EL (cell line): ENCODE measurements at regions not wholly inside any gene's neighbourhood (a gene's known extent, or its start where the extent isn't known, plus 50 kb on each side); places are given as distances from the start of the nearest gene placed in this dataset.
"Not testable (repeated sequence)": the region's sequence is repeated elsewhere in the genome, so short reads cannot be mapped to it uniquely, and the experiment has no call there.

Source experiments
- DNase-seq: peaks from one replicate; pipeline ENCODE4 v3.0.0-alpha.2; 2016

DNA sequence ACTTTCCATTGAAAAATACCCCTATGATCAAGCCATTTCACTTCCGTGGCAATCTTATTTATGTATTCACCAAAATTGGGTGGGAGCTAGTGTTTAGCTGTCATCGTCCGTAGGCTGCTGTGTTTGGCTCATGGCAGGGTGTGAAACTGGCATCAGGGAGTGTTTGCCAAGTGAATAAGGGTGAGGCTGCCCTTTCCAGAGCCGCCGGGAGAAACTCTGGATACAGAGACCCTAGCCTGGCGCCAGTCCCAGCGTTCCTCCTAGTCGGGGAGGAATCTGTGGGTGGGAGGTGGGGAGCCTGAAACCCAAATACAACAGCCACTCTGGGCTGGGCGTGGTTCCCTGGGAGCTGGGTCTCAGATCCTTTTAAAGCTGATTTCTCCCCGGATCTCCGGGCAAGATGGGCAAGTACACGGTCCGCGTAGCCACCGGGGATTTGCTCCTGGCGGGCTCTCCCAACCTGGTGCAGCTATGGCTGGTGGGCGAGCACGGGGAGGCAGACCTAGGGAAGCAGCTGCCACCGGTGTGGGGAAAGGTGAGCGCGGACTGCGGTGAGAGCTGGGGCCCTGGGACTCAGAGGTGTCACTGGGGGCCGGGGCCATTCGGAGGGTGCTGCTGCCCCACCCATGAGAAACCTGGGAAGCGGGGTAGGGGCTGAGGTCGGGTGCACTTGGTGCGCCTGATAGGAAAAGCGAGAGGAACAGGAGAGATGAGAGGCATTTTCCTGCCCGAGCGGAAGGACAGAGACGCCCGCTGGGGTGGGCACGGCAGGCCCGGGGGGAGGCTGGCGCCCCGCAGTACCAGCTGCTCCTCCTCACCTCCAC lies 62.1 kb upstream of the TEKT1 start:
- DNase-seq = no peak

DNA sequence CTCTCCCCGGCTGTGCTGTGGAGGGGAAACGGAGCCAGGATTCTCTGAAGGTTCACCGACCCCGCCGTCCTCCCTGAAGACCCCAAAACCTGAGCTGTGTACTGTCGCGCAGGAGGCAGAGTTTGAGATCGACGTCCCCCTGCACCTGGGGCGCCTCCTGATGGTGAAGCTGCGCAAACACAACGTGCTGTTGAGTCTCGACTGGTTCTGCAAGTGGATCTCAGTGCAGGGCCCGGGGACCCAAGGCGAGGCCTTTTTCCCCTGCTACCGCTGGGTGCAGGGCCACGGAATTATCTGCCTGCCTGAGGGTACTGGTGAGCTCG lies 62.6 kb upstream of the TEKT1 start:
- no peak for DNase-seq

DNA sequence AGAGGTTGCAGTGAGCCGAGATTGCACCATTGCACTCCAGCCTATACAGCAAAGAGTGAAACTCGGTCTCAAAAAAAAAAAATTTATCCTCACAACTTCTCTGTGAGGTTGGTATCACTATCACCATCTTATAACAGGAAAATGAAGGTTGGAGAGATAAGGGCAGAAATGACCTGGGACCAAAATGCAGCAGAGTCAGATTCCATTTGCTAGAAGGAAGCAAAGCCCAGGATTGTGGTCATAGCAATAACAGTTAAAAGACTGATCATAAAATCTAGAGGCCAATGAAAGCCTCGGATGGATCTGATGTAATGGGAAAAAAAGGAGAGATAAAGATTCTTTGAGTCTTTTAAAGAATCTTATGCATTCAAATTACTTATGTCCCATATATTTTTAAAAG lies 69.6 kb upstream of the TEKT1 start:
- no peak for DNase-seq

DNA sequence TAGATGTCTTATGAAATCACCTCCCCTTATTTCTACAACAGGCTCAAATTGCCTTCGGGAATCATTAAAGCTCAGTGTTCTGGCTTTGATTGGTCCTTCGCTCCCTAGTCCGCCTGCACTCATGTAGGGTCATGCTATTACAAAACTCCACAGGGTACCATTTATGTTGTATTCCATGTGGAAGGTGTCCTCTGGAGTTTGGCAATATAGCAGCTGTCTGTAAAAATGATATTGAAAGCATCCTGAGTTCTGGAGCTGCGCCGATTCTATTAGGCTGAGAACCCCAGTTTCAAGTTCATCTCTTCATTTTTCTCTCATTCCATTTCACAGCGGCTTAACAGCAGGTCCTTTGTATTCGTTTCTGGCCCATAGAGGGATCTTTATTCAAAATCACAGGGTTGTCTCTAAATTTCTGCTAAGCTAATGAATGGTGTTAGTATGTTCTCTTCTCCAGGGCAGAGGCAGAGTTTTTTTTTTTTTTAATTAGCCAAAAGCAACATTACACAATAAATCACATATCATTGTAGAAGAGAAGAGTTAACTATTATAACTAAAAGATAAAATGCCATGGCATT lies 71.9 kb upstream of the TEKT1 start:
- no peak for DNase-seq

DNA sequence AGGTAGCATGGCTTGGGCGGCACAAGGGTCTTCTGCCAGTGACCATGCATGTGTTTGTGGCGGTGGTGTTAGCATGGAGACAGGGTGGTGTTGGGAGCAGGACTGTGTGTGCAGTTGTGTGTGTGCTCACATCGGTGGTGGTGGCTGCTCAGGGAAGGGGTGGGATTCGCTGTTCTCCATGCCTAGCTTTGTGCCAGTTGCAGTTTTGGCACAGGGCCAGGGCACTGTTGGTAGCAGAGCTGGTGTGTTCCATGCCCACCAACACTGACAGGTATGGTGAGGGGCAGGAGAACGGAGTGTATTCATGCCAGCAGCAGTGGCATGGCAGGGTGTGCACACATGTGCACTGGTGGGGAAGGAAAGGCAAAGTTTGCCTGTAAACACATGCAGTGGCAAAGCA lies 77.3 kb upstream of the TEKT1 start:
- no peak for DNase-seq

DNA sequence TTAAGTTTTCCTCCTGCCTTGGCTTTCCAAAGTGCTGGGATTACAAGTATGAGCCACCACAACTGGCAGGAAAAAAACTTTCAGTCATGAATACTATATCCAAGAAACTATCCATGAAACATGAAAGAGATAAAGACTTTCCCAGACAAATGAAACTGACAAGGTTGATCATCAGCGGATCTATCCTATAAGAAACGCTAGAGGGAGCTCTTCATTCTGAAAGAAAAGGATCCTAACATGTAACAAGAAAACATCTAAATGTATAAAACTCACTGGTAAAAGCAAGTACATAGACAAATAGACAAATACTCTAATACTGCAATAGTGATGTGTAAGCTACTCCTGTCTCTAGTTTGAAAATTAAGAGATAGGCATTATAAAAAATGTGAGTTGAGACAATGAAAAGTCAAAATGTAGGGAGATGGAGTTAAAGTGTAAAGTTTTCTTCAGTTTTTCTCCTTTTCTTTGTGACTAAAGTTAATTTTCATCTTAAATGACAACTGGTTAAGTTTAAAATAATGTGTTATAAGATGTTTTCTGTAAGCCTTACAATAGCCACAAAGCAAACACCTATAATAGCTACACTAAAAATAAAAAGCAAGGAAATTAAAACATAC lies 79.6 kb upstream of the TEKT1 start:
- DNase-seq = peak; percentile 44

DNA sequence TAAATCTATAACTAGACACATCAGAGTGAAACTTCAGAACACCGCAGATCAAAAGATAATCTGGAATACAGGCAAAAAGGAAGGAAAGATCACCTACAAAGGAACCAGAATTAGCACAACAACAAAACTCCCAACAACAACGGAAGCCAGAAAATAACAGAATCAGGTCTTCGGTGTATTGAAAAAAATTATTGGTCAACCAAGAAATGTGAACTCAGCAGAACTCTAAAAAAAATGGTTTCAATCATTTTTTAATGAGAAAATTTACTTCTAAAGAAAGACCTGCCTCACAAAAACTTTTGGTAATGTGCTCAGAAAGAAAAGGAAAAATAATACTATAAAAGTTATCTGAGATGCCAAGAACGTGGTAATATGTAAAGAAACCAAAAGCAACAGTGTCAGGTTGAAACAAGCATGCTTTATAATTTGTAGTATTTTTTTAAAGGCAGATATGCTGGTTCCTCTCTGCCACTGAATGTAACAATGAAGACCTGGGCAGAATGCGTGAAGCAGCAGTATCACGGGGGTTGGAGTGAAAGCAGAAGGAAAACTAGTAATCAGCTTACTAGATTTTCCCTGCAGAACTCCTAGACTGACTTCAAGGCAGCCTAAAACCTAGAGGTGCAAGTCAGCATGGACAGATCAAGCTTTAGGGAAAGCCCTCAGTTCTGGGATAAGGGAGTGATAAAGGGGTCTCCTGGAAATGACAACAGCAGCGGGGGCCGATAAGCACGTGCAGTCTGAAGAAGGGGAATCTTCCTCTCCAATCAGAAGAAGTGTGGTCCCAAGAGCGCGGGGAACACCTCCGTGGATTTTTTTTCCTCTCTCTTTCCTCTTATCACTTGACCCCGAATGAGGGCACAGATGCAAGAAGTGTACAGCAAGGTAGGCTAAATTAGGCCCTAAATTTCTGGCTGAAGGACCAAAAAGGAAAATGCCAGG lies 80.9 kb upstream of the TEKT1 start:
- no peak for DNase-seq

DNA sequence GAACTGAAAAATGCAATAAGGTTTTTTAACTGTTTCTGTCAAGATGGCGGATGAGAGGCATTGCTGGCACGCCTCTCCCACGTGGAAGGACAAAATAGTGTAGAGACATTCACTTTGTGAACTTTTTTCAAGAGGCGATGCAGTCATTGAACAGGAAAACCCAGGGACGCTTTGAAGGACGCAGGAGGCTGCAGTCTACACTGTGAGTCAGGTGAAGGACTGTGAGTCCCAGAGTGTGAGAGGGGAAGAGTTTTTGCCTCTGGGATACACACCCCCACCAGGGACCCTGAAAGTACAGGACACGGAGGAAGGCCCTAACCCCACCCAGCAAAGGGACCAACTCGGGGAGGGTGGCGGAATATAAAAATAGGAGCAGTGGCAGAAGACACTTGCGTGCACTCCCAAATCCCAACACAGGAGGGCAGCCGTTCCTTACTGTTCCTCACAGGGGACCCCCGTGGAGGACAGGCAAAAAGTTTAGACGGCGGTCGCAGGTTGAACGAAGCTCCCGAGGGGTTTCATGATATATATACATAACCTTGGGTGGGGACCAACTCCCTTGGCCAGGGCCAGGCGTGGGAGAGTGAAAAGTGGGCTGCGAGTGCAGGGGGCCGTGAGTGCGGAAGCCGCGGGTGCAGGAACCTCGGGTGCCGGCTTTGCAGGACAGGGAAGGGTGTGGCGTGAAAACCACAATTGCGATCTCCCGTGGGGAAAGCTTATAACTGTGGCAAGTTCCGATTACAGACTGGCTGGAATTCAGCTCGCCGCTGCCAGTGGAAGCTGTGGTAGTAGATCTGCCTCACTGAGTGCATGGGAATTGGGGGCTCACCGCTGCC lies 82.0 kb upstream of the ALOX12 start:
- DNase-seq = peak; percentile 58

DNA sequence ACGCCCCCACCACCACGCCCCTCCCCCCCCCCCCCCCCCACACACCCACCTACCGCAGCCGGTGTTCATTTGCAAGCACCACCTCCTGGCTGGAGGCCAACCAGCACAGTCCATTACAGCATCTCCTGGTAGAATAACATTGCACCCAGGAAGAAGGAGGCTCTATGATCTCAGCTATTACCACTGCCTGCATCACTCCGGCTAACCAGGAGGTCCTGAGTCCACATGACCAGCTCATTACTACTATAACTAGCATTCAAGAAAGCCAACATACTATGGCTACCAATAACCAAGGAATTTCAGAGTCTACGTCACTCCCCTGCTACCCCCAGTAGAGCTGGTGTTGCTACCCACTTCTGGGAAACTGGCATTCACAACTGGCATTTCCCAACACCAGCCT lies 81.1 kb upstream of the ALOX12 start:
- DNase-seq = peak; percentile 12

DNA sequence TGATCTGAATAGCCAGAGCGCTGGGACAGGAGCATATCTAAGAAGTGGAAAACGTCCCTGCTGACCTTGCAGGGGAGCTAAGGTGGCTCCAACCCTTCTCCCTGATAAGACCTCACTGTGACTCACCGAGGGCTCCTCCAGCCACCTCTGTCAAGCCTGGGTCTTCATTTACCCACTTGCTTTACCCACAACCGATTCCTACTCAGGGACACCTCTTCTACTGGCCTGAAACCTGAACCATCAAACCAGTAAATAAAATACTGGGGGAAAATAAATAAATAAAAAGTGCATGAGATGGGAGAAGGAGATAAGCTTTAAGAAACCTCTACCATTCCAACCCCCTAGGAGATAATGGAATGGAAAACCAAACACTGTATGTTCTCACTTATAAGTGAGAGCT lies 80.2 kb upstream of the ALOX12 start:
- DNase-seq = no peak

DNA sequence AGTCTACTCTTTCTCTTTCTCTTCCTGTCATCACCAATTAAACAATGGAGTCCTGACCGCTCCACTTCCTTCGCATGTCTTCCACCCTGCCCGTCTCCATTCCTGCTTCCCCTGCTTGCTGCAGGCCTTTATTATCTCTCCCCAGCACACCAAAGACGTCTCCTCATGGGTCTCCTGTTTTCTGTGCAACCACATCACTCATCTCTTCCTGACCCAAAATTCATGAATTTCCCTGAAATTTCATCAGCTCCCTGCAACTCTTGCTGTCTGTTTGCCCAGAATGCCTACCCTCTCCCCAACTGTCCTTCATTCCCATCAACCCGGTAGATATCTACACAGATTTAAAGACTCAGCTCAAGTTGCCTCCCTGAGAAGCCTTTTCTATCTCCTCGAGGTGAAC lies 76.7 kb upstream of the ALOX12 start:
- DNase-seq = no peak

DNA sequence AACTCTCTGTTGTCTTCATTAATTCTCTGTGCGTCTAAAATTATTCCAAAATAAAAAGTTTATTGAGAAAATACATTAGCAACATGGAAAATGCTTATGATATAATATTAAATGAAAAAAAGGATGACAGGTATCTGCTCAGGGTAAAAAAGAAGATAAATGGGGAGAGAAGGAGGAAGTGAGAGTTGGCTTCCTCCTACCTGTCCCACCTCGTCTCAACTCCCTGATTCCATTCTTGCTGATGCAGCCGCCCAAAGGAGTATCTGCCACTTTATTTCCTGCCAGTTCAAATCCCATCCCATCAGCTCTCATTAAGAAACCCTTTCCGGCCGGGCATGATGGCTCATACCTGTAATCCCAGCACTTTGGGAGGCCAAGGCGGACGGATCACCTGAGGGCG lies 72.5 kb upstream of the ALOX12 start:
- no peak for DNase-seq

DNA sequence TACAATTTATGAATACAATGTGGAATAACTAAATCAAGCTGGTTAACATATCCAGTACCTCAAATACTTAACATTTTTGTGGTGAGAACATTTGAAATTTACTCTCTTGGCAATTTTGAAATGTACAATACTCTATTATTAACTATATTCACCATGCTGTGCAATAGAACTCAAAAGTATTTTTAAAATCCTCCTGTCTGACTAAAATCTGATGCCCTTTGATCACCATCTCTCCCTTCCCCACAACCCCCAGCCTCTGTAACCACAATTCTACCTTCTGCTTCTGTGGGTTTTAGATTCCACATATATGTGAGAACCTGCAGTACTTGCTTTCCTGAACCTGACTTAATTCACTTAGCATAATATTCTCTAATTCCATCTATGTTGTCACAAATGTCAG lies 71.6 kb upstream of the ALOX12 start:
- DNase-seq = no peak

DNA sequence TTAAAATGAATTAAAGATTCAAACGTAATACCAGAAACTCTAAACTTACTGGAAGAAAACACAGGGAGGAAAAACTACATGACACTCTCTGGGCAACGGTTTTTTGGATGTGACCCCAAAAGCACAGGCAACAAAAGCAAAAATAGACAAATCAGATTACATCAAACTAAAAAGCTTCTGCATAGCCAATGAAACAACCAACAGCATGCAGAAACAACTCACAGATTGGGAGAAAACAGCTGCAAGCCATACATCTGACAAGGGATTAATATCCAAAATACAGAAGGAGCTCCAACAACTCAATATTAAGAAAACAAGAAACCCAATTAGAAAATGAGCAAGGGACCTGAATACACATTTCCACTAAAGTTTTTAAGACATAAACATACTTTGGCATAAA lies 69.2 kb upstream of the ALOX12 start:
- no peak for DNase-seq

DNA sequence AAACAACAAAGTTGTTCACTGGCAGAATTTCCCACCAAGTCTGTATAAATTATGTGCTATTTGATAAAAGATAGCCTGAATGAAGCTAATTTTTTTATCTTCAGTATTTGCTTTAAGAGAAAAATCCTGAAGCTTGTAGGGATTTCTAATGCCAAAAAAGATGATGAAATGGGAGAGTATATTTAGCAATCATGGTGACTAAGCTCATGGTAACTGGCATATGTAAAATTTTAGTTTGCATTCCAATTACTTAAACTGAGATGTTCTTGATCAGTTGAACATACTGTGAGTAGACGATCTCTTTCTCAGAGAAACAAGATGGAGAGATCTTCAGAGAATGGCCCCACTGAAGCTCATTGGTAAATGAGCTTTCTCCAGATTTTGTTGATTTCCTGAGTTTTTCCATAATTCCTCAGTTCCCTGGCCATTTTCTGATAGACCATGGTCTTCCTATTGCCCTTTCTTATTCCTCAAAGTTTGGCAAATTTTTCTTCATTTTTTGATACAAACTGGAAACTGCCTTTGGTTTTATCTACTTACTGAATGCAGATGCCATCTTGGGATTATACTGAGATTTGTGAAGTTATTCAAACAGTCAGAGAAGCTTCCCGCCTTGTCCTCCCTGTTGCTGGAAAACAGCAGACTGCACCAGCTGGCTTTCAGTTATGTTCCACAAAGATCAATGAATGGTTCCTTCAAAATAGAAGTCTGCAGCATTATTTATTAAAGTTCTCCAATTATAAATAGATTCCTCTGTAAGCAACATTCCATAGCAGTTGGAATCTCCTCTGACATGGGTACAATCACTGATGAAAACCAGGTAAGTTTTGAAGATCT lies 68.3 kb upstream of the ALOX12 start:
- DNase-seq = peak; percentile 55

DNA sequence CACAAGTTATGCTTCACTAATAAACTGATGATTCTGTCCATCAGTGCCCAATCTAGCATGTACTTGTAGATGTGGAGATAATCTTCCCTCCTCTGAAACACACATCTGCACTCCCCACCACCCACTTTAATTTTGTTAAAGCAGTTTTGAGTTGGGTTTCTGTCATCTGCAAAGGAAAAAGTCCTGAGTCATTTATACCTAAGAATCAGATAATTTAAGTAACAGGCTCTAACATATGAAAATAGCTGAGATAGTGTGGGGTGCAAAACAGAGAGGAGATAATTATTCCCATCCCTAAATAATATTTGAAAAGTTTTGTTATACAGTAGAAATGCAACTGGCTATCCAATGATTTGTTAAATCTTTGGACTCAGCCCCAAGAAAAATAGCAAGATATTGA lies 67.7 kb upstream of the ALOX12 start:
- DNase-seq = no peak

DNA sequence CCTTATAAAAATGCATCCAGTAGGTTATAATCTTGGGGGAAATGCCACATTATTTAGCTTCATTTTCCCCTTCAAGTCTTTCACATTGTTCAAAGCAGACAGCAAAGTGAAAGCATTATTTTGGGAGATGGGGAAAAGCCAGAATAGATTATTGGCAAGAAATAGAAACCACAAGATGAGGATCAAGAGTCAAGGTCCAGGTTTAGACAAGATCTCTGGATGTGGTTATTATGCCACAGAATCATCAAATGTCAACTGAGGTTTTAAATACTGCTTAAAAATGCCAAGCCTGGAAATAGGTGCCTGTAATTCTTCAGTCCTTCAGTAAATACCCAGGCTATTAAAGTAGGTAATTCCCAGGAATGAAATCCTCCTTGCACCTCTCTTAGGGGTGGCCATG lies 65.1 kb upstream of the ALOX12 start:
- DNase-seq = no peak

DNA sequence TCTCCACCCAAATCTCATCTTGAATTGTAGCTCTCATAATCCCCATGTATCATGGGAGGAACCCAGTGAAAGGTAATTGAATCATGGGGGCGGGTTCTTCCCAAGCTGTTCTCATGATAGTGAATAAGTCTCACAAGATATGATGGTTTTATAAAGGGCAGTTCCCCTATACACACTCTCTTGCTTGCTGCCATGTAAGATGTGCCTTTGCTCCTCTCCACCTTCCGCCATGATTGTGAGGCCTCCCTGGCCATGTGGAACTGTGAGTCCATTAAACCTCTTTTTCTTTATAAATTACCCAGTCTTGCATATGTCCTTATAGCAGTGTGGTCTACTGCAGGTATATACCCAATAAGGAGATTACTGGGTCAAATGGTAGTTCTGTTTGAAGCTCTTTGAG lies 61.3 kb upstream of the ALOX12 start:
- not testable (repeated sequence) for DNase-seq

DNA sequence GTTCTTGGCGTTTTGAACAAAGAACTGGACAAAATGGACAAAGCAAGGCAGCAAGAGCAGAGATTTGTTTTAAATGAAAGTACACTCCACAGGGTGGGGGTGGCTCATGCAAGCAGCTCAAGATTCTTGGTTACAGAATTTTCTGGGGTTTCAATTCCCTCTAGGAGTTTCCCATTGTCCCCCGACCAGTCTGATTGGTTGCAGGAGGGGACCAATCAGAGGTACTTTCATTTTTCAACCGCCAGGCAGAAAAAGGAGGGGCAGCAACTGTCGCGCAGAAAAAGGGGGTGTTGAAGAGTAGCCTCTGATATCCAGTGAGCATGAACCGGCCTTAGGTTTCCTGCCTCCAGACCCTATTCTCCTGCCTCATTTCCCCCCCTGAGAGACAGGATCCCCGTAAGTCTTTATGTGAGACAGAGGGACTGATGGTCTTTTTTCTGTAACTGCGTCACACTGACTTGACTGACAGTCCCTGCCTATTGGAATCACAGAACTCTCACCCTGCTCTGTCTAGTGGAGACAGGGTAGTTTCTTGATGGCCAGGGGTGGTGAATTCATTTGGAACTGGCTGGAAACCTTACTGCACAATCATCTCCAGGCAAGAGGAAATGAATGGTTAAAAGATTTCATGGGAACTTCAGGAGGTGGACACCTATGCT lies 59.4 kb upstream of the ALOX12 start:
- DNase-seq = peak; percentile 26

DNA sequence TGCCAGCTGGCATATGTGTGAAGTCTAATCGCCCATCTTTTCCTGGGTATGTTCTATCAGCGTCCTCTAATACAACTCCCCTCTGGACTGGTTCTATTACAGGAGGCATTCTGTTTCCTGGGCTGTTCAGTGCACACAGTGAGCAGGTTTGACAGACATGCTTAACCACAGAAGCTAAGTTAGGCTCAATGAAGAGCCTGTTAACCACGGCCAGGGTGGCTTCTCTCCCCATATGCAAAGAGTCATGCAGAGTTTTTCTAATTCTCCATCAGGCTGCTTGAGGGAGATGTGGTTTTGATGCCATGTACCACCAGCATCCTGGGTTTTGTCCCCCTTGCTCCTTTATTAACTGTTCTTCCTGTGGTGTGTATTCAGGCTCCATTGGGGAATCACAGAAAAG lies 57.2 kb upstream of the ALOX12 start:
- DNase-seq = no peak

DNA sequence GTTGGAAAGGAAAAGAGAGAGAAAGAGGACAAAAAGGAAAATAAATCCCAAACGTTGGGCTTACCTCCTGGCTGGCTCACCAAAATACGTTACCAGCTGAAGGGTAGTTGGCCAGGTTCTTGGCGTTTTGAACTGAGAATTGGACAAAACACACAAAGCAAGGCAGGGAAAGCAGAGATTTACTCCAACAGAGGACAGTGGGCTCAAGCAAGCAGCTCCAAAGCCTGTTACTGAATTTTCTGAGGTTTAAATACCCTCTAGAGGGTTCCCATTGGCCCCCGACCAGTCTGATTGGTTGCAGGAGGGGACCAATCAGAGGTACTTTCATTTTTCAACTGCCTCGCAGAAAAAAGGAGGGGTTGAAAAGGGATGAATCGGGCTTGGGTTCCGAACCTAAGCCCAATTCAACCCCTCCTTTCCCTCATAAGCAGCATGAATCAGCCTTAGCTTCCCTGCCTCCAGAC lies 55.6 kb upstream of the ALOX12 start:
- peak; percentile 5 for DNase-seq
